ENCODE measurements at regions not wholly inside any gene's neighbourhood (a gene's known extent, or its start where the extent isn't known, plus 50 kb on each side); places are given as distances from the start of the nearest gene placed in this dataset.
"Not testable (repeated sequence)": the region's sequence is repeated elsewhere in the genome, so short reads cannot be mapped to it uniquely, and the experiment has no call there.

DNA sequence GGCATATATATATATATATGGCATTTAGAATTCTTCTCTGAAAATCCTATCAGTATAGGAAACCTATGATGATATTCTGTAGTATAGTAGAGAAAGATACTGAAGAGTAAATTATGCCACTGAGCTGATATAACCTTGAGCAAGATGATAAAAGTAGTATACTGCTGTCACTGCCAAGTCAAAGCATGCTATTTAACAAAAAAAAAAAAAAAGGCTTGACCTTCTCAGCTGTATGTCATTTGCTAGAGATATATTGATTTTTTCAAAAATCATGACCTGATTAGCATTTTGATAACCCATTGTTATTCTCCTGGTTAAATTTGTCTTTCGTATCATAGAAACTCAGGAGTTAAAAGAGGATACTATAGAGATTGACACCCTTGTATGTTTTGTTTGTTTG, 299.4 kb downstream of the ADAMTS20 start:
- DNase-seq (ENCODE audit: low spot score), result no peak

GRCh38 chr12:43245947-43246346, 306.1 kb downstream of the ADAMTS20 start:
- no peak for DNase-seq (ENCODE audit: low spot score)

- DNase-seq (ENCODE audit: low spot score), result no peak
Measured at GRCh38 chr12:43241986-43242385, 310.0 kb downstream of the ADAMTS20 start.

DNA sequence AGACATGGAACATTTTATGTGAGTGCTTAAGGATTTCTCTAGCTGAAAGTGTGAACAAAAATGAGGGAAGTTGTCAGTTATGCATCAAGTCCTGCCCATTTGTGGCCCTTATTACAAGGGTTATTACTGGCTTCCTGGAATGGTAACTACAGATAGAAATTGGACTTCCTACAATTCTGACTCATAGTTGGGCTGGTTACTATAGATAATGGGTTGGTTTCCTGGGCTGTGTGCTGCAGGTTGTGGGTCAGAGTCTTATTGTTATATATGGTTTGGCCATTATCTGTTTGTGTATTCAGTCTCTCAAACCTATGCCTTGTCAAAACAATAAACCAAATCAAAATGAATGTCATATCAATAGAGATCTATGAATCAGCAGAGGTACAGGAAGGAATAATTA, 313.7 kb downstream of the ADAMTS20 start:
- no peak for DNase-seq (ENCODE audit: low spot score)

DNA sequence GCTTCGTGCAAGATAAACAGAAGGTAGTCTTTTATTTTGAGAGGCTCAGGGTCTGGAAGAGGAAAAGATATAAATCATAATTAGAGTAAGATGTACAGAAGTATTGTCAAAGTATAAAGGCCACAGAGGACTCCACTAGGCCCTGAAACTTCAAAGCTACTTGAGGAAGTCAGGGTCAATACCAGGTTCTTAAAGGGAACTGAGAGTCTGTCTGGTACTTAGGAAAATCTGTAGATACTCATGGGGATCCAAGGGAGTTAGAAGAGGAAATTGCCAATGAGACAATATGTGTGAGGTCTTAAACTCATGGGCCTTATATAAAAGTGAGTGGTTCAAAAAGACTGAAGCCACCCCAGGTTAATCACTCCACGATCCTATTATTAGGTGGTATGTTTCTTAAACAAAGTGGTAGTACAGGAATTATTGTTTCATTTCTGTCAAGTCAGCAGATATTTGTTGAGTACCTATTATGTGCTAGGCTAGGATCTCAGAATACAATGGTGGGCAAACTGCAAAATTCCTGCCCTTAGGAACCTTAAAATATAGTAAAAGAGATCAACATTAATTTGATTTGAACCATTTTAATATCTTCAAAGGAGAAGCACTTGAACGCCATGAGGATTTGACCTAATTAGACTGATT, 314.6 kb downstream of the ADAMTS20 start:
- no peak for DNase-seq (ENCODE audit: low spot score)

- no peak for DNase-seq (ENCODE audit: low spot score)
Measured at GRCh38 chr12:43235721-43236120, 316.3 kb downstream of the ADAMTS20 start.

- DNase-seq (ENCODE audit: low spot score), result no peak
Measured at GRCh38 chr12:43233861-43234260, 318.1 kb downstream of the ADAMTS20 start.

DNA sequence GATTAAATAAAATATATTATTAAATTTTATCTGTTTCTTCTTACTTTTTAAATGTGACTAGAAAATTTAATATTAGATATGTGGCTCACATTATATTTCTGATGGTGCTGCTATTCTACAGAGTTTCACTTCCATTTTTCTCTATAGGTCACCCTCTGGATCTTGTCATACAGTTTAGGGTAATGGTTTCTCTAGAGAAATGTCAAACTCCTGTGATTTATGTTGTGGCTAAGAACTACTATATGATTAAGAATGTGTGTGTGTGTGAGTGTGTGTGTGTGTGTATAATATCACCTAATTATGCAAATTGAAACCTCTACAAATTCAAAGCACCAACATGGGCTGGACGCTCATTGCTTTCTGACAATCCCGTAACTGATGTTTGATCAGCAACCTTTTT, 325.9 kb downstream of the ADAMTS20 start:
- no peak for DNase-seq (ENCODE audit: low spot score)

DNA sequence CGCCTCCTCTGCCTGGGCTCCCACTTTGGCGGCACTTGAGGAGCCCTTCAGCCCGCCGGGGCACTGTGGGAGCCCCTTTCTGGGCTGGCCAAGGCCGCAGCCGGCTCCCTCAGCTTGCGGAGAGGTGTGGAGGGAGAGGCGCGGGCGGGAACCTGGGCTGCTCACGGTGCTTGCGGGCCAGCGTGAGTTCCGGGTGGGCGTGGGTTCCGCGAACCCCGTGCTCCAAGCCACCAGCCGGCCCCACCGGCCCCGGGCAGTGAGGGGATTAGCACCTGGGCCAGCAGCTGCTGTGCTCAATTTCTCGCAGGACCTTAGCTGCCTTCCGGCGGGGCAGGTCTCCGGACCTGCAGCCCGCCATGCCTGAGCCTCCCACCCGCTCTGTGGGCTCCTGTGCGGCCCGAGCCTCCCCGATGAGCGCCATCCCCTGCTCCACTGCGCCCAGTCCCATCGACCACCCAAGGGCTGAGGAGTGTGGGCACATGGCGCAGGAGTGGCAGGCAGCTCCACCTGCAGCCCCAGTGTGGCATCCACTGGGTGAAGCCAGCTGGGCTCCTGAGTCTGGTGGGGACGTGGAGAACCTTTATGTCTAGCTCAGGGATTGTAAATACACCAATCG, 327.7 kb downstream of the ADAMTS20 start:
- not testable (repeated sequence) for DNase-seq (ENCODE audit: low spot score)

GRCh38 chr12:43222796-43223195, 329.2 kb downstream of the ADAMTS20 start:
- no peak for DNase-seq (ENCODE audit: low spot score)

DNA sequence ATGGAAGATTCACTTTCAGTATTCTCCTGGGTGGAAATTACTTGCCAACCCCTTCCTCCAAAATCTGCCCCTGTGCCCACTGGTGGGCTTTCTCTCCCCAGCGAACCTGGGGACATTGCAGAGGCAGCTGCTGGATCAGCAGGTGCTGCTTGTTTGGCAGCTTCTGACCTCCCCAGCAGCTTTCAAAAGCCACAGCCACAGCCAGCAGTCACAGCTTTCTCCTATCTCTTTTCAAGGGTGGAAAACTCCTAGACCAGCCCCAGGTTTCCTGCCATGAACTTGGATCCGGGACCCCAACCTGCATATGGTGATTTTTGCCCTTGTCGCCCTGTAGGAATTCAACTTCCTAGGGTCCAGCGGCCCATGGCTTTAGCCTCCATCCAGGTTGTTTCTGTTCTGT, 330.8 kb downstream of the ADAMTS20 start:
- no peak for DNase-seq (ENCODE audit: low spot score)

GRCh38 chr12:43216490-43216889, 335.5 kb downstream of the ADAMTS20 start:
- DNase-seq (ENCODE audit: low spot score), result no peak

DNA sequence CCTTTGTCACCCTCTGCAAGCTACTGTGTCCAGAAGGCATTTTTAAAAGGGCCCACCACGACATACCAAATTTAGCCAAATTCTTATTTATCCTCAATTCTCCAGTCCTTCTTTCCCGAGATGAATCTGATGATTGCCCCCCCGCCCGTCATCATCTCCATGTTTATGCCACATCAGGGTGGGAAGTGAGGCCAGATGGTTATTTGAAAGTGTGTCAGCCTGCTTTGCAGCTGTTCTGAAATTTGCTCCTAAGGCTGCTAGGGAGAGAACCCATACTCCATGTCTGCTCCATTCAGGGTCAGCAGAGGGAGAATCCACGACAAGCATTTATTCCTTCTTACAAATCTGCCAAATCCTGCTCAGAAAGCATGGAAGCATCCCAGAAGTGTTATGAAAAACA, 337.8 kb downstream of the ADAMTS20 start:
- DNase-seq (ENCODE audit: low spot score), result no peak

GRCh38 chr12:43213608-43214007, 338.4 kb downstream of the ADAMTS20 start:
- DNase-seq (ENCODE audit: low spot score), result no peak

DNA sequence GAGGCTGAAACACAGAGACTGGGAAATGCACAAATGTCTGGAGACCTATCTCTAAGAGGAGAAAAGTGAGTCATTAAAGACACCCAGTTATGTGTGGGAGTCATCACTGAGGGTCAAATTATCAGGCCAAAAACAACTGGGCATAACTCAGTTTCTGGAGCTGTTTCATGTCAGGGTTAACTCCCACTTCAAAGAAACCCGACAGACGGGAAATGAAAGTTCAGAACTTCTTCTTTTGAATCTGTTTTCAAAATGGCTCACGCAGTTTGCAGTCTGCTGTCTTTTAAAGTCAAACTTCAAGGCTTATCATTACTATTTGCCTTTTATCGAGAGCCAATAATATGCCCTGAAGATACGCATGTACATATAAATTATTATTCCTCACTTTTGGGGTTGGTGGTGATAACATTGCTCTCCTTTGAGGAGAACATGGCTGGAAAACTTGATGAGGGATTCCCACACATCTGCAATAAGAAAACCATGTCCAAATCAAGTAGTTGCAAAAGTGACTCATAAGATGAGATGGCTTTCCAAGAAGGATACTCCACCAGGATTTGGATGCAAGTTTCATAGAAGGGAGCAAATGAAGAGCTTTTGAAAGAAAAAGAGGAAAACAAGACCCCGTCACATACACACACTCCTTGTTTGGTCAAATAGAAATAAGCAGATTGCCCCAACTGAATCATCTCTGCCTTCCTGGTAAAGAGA, 341.4 kb downstream of the ADAMTS20 start:
- no peak for DNase-seq (ENCODE audit: low spot score)

DNA sequence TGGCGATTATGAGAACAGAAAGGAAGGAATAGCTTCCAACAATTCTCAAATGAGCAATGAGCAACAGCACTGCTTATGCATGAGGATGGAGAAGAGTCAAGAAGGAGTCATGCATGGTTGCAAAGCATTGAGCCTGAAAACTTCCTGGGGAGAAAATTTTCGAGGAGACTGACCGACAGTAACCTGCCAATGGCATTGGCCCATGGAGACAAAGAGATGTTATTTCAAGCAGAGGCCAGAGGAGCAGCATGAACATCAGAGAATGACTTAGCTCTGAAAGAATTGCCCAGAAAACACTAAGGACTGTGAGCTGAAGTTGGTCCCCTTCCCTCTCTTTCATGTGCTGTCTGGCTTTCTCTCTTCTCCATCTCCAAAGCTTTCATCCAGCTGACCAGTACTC, 343.4 kb downstream of the ADAMTS20 start:
- DNase-seq (ENCODE audit: low spot score), result no peak

GRCh38 chr12:43208221-43208620, 343.8 kb downstream of the ADAMTS20 start:
- no peak for DNase-seq (ENCODE audit: low spot score)

GRCh38 chr12:43206396-43206795, 345.6 kb downstream of the ADAMTS20 start:
- no peak for DNase-seq (ENCODE audit: low spot score)

DNA sequence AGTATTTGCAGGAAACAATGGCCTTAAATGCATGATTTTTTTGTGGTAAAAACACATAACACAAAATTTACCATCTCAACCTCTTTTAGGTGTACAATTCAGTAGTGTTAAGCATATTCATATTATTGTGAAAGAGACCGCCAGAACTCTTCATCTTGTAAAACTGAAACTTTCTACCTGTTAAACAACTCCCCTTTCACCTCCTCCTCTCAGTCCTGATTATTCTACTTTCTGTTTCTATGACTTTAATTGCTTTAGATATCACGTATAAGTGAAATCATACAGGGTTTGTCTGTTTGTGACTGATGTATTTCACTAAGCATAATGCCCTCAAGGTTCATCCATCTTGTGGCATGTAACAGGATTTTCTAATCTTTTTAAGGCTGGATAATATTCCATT, 353.4 kb downstream of the ADAMTS20 start:
- DNase-seq (ENCODE audit: low spot score), result no peak

GRCh38 chr12:43196268-43196907, 355.6 kb downstream of the ADAMTS20 start:
- no peak for DNase-seq (ENCODE audit: low spot score)

GRCh38 chr12:43193096-43193495, 358.9 kb downstream of the ADAMTS20 start:
- DNase-seq (ENCODE audit: low spot score), result not testable (repeated sequence)

- DNase-seq (ENCODE audit: low spot score), result not testable (repeated sequence)
Measured at GRCh38 chr12:43192442-43192841, 359.6 kb downstream of the ADAMTS20 start.

DNA sequence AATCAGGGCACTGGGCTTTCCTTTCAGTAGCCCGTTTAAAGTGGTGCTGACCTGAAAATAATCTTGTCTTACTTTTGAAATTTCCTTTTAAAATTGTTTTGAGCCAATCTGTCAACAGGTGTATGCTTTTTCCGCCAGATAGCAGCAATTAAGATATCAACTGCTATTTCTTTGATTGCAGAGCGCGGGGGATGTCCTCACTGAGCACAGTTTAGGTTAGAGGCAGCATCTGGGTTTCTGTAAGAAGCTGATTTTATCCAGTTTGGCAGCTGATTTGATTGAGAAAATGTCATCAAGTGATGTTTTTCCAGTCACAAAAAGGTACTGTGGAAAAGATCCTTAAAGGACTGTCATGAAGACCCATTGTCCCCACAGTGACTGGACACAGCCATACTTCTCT, 371.8 kb downstream of the ADAMTS20 start:
- no peak for DNase-seq (ENCODE audit: low spot score)

Data from ecto neural progenitor cell (in vitro differentiated cells).